IMR-90 (cell line): ENCODE measurements at regions not wholly inside any gene's neighbourhood (a gene's known extent, or its start where the extent isn't known, plus 50 kb on each side); places are given as distances from the start of the nearest gene placed in this dataset.

Experiments
- ATAC-seq: fragments of 200-7000 bp; cut with Tn5 transposase; 2 replicates; pipeline ENCODE4 v1.9.1; 2020; ENCODE audit warnings: low read depth, mild to moderate bottlenecking, moderate library complexity
- BruUV-seq: library from RNA; stranded (reverse); fragments of 400-500 nt; replicated peaks from 2 replicates; lab custom pipeline; 2021; lab: Mats Ljungman, UMichigan
- CTCF ChIA-PET: fragments of 300-600 bp; formaldehyde crosslinking; extraction: SDS; loops from one replicate; lab custom pipeline; 2021; ENCODE audit warnings: antibody characterized with exemption; lab: Yijun Ruan, JAX
- POLR2A ChIA-PET: fragments of 300-600 bp; sonication (Branson Sonifier 250); formaldehyde crosslinking; loops from one replicate; lab custom pipeline; 2022; ENCODE audit warnings: antibody characterized with exemption; ENCODE audit not compliant: unreplicated experiment; lab: Charles Lee
- DNase-seq: peaks from one replicate; pipeline ENCODE4 v3.0.0; 2013
- H2AFZ ChIP-seq: replicated peaks from 2 replicates; pipeline ENCODE3; 2013; ENCODE audit warnings: low read length, mild to moderate bottlenecking; ENCODE audit not compliant: poor library complexity
- H2AK5ac ChIP-seq: 2 replicates; pipeline ENCODE4 v1.6.1; 2013; ENCODE audit warnings: low read depth, low read length, inconsistent platforms
- H2AK9ac ChIP-seq: replicated peaks from 2 replicates; pipeline ENCODE3; 2013; ENCODE audit warnings: mild to moderate bottlenecking, low read depth, low read length, moderate library complexity; ENCODE audit not compliant: poor library complexity
- H2BK120ac ChIP-seq: 2 replicates; pipeline ENCODE4 v1.6.1; 2013; ENCODE audit warnings: low read depth, low read length, inconsistent platforms
- H2BK15ac ChIP-seq: 3 replicates; pipeline ENCODE4 v1.6.1; 2013; ENCODE audit warnings: low read depth, low read length, inconsistent platforms
- H2BK20ac ChIP-seq: 2 replicates; pipeline ENCODE4 v1.6.1; 2013; ENCODE audit warnings: low read depth, mild to moderate bottlenecking, inconsistent platforms, low read length, moderate library complexity
- H2BK5ac ChIP-seq: 2 replicates; pipeline ENCODE4 v1.6.1; 2013; ENCODE audit warnings: mild to moderate bottlenecking, low read depth, low read length, inconsistent platforms; ENCODE audit not compliant: poor library complexity, severe bottlenecking
- H3K14ac ChIP-seq: replicated peaks from 2 replicates; pipeline ENCODE4 v1.6.1; 2013; ENCODE audit warnings: low read depth, low read length, inconsistent platforms
- H3K18ac ChIP-seq: 2 replicates; pipeline ENCODE4 v1.6.1; 2013; ENCODE audit warnings: low read depth, low read length, control low read depth
- H3K23ac ChIP-seq: 2 replicates; pipeline ENCODE4 v1.6.1; 2013; ENCODE audit warnings: low read depth, low read length, inconsistent platforms
- H3K27ac ChIP-seq: 2 replicates; pipeline ENCODE4 v1.5.1; 2013; ENCODE audit warnings: mild to moderate bottlenecking, control low read depth, low read length; ENCODE audit not compliant: insufficient read depth
- H3K27me3 ChIP-seq: 2 replicates; pipeline ENCODE4 v1.6.1; 2013; ENCODE audit warnings: low read length; ENCODE audit not compliant: control insufficient read depth, insufficient read depth
- H3K36me3 ChIP-seq: 2 replicates; pipeline ENCODE4 v1.6.1; 2013; ENCODE audit warnings: low read length, mixed read lengths; ENCODE audit not compliant: control insufficient read depth, insufficient read depth
- H3K4ac ChIP-seq: 2 replicates; pipeline ENCODE4 v1.6.1; 2013; ENCODE audit warnings: low read depth, low read length, inconsistent platforms
- H3K4me1 ChIP-seq: 2 replicates; pipeline ENCODE4 v1.6.1; 2013; ENCODE audit warnings: low read length, mixed read lengths; ENCODE audit not compliant: control insufficient read depth, insufficient read depth
- H3K4me2 ChIP-seq: 2 replicates; pipeline ENCODE4 v1.6.1; 2013; ENCODE audit warnings: low read depth, mild to moderate bottlenecking, control low read depth, low read length, moderate library complexity
- H3K4me3 ChIP-seq: 2 replicates; pipeline ENCODE4 v1.5.1; 2013; ENCODE audit warnings: low read depth, mild to moderate bottlenecking, control low read depth, low read length, moderate library complexity; ENCODE audit not compliant: insufficient read depth
- H3K56ac ChIP-seq: 2 replicates; pipeline ENCODE4 v1.6.1; 2013; ENCODE audit warnings: low read length, inconsistent platforms; ENCODE audit not compliant: insufficient read depth; ENCODE audit errors: extremely low read depth
- H3K79me1 ChIP-seq, 2 experiments: 2 replicates each; pipeline ENCODE4 v1.6.1; 2013; ENCODE audit warnings: low read length in 2 of 2, inconsistent platforms in 1 of 2, low read depth in 1 of 2
- H3K9ac ChIP-seq: 2 replicates; pipeline ENCODE4 v1.6.1; 2013; ENCODE audit warnings: low read depth, low read length, control low read depth
- H3K9me1 ChIP-seq: 2 replicates; pipeline ENCODE4 v1.6.1; 2013; ENCODE audit warnings: low read length, inconsistent platforms; ENCODE audit not compliant: insufficient read depth
- H3K9me3 ChIP-seq: 2 replicates; pipeline ENCODE4 v1.6.1; 2013; ENCODE audit warnings: low read length; ENCODE audit not compliant: control insufficient read depth, insufficient read depth
- H4K20me1 ChIP-seq: 2 replicates; pipeline ENCODE4 v1.6.1; 2013; ENCODE audit warnings: low read length, inconsistent platforms; ENCODE audit not compliant: insufficient read depth
- H4K5ac ChIP-seq: 2 replicates; pipeline ENCODE4 v1.6.1; 2013; ENCODE audit warnings: mild to moderate bottlenecking, low read depth, low read length, control low read depth
- H4K8ac ChIP-seq, 2 experiments: 2 replicates each; pipeline ENCODE4 v1.6.1; 2013; ENCODE audit warnings: low read depth in 2 of 2, low read length in 2 of 2, control low read depth in 1 of 2, inconsistent platforms in 1 of 2
- H4K91ac ChIP-seq: 2 replicates; pipeline ENCODE4 v1.6.1; 2013; ENCODE audit warnings: low read depth, low read length, inconsistent platforms; ENCODE audit not compliant: insufficient read depth
- BHLHE40 ChIP-seq: fragments of 150-350 bp; IDR thresholded peaks from 2 replicates; pipeline ENCODE4 v1.6.1; 2016; ENCODE audit warnings: mild to moderate bottlenecking, low read depth, low read length
- ELK1 ChIP-seq: fragments of 150-350 bp; IDR thresholded peaks from 2 replicates; pipeline ENCODE4 v1.6.1; 2016; ENCODE audit warnings: low read depth, mild to moderate bottlenecking, low read length, moderate library complexity, borderline replicate concordance
- MAZ ChIP-seq: IDR thresholded peaks from 2 replicates; pipeline ENCODE4 v1.6.1; 2012; ENCODE audit warnings: low read depth, mild to moderate bottlenecking, low read length, improper control_type of control experiment, moderate library complexity, borderline replicate concordance
- MXI1 ChIP-seq: IDR thresholded peaks from 2 replicates; pipeline ENCODE4 v1.6.1; 2012; ENCODE audit warnings: low read depth, mild to moderate bottlenecking, low read length, moderate library complexity, borderline replicate concordance
- NFE2L2 ChIP-seq: fragments of 150-350 bp; IDR thresholded peaks from 2 replicates; pipeline ENCODE4 v1.6.1; 2016; ENCODE audit warnings: low read depth, mild to moderate bottlenecking, low read length
- POLR2A ChIP-seq: IDR thresholded peaks from 2 replicates; pipeline ENCODE4 v1.6.1; 2012; ENCODE audit warnings: mild to moderate bottlenecking, low read depth, low read length
- RCOR1 ChIP-seq: IDR thresholded peaks from 2 replicates; pipeline ENCODE4 v1.6.1; 2012; ENCODE audit warnings: mild to moderate bottlenecking, low read length, improper control_type of control experiment; ENCODE audit not compliant: insufficient replicate concordance
- RFX5 ChIP-seq: IDR thresholded peaks from 2 replicates; pipeline ENCODE4 v1.8.0; 2012; ENCODE audit warnings: low read depth, mild to moderate bottlenecking, low read length, moderate library complexity
- WGBS, 2 experiments: methylation state at CpG; one replicate each; pipeline versions ENCODE4 v1.1.5 to v1.1.7; 2013; ENCODE audit warnings: missing lambda C conversion rate in 2 of 2; ENCODE audit not compliant: insufficient read length in 1 of 2; ENCODE audit errors: extremely low coverage in 2 of 2; 5-methylcytosine and 5-hydroxymethylcytosine counted together
- dilution Hi-C: fragments of 300-500 bp; cut with HindIII; formaldehyde crosslinking; loops from one replicate; pipeline ENCODE4 v1.14.3; 2018; ENCODE audit warnings: low sequenced_read_pairs; ENCODE audit not compliant: unreplicated experiment
- in situ Hi-C: fragments of 300-500 bp; cut with MboI; formaldehyde crosslinking; loops from 3 replicates; pipeline ENCODE4 v1.14.3; 2019; ENCODE audit warnings: low sequenced_read_pairs, inconsistent platforms, mixed read lengths
- intact Hi-C: fragments of 100-400 bp; cut with micrococcal nuclease; formaldehyde crosslinking; loops from 2 replicates; pipeline ENCODE4 v1.10.0; 2022
- TF ChIP-seq, protein P1 (sequence below): fragments of 150-350 bp; IDR thresholded peaks from 2 replicates; pipeline ENCODE4 v1.6.1; 2017; ENCODE audit warnings: mild to moderate bottlenecking, antibody characterized with exemption, low read length, low read depth
- TF ChIP-seq, protein P2 (sequence below): conservative IDR thresholded peaks from 2 replicates; pipeline ENCODE4 v1.5.1; 2012; ENCODE audit warnings: mild to moderate bottlenecking, low read depth, low read length, improper control_type of control experiment

GRCh38 chr1:29414086-29414485 is 177.8 kb downstream of the PTPRU start:
- Histone ChIP-seq H2AFZ (no peak overlapping the region), H3K36me3 (no peaks in the 10 kb centered on the region), H3K4me1 (no peaks in the 10 kb centered on the region), H3K23ac (no peak overlapping the region), H4K8ac (no peak overlapping the region), H3K4ac (no peak overlapping the region), H3K9ac (no peak overlapping the region), H3K4me3 (no peak overlapping the region), H4K20me1 (no peaks in the 10 kb centered on the region), H3K4me2 (no peak overlapping the region), H2BK15ac (no peak overlapping the region), H2BK120ac (no peak overlapping the region), H3K27me3 (peaks cover 2% of the 10 kb centered on the region; the same call in 1 of the 2 replicates), H3K56ac (no peak overlapping the region), H2BK20ac (no peak overlapping the region), H4K91ac (no peak overlapping the region), H2AK9ac (no peak overlapping the region), H3K14ac (no peak overlapping the region), H2BK5ac (no peak overlapping the region), H3K79me1 (no peaks in the 10 kb centered on the region), H4K5ac (no peak overlapping the region), H3K9me1 (no peaks in the 10 kb centered on the region), H3K27ac (no peak overlapping the region), H3K18ac (no peak overlapping the region), H3K9me3 (no peaks in the 10 kb centered on the region), H2AK5ac (no peak overlapping the region)
- ATAC-seq (no peak), DNase-seq (no peak)
- TF ChIP-seq POLR2A (no peak), BHLHE40 (no peak), ELK1 (no peak), MXI1 (no peak), RCOR1 (no peak), NFE2L2 (no peak), RFX5 (no peak), MAZ (no peak)
- TF ChIP-seq, protein P1, sequence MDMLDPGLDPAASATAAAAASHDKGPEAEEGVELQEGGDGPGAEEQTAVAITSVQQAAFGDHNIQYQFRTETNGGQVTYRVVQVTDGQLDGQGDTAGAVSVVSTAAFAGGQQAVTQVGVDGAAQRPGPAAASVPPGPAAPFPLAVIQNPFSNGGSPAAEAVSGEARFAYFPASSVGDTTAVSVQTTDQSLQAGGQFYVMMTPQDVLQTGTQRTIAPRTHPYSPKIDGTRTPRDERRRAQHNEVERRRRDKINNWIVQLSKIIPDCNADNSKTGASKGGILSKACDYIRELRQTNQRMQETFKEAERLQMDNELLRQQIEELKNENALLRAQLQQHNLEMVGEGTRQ: no peak
- TF ChIP-seq, protein P2, sequence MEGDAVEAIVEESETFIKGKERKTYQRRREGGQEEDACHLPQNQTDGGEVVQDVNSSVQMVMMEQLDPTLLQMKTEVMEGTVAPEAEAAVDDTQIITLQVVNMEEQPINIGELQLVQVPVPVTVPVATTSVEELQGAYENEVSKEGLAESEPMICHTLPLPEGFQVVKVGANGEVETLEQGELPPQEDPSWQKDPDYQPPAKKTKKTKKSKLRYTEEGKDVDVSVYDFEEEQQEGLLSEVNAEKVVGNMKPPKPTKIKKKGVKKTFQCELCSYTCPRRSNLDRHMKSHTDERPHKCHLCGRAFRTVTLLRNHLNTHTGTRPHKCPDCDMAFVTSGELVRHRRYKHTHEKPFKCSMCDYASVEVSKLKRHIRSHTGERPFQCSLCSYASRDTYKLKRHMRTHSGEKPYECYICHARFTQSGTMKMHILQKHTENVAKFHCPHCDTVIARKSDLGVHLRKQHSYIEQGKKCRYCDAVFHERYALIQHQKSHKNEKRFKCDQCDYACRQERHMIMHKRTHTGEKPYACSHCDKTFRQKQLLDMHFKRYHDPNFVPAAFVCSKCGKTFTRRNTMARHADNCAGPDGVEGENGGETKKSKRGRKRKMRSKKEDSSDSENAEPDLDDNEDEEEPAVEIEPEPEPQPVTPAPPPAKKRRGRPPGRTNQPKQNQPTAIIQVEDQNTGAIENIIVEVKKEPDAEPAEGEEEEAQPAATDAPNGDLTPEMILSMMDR: no peak
- CTCF ChIA-PET: no interaction called here
- WGBS, 2 experiments: no CpG with 5 or more reads among the region's 4 CpGs
- intact Hi-C loops (no loop called here), dilution Hi-C loops (no loop called here), in situ Hi-C loops (no loop called here)
- BruUV-seq: no TSS peak
- POLR2A ChIA-PET: no interaction called here
